HCT116 (cell line): ENCODE measurements at regions not wholly inside any gene's neighbourhood (a gene's known extent, or its start where the extent isn't known, plus 50 kb on each side); places are given as distances from the start of the nearest gene placed in this dataset.

ENCODE experiments used
- ATAC-seq: fragments of 200-7000 bp; cut with Tn5 transposase; 2 replicates; pipeline ENCODE4 v1.9.1; 2020; ENCODE audit warnings: mild to moderate bottlenecking, moderate library complexity
- BruUV-seq: library from RNA; stranded (reverse); fragments of 400-500 nt; replicated peaks from 2 replicates; lab custom pipeline; 2021; lab: Mats Ljungman, UMichigan
- CTCF ChIA-PET: fragments of 300-600 bp; sonication (Branson Sonifier 250); formaldehyde crosslinking; loops from one replicate; lab custom pipeline; 2021; ENCODE audit warnings: antibody characterized with exemption; lab: Charles Lee
- POLR2A ChIA-PET: fragments of 300-600, 350-600 bp; sonication (Branson Sonifier 250); formaldehyde crosslinking; loops from one replicate; lab custom pipeline; 2021; ENCODE audit warnings: antibody characterized with exemption; lab: Charles Lee
- RAD21 ChIA-PET, 2 experiments: fragments of 300-600 bp; sonication (Branson Sonifier 250); formaldehyde crosslinking; loops; one replicate each; lab custom pipeline; 2023; ENCODE audit warnings: low total read pairs in 2 of 2; ENCODE audit not compliant: uncharacterized antibody in 2 of 2, unreplicated experiment in 2 of 2, low non-redundant PET in 1 of 2; lab: Charles Lee
- DNase-seq: peaks from one replicate; pipeline ENCODE4 v3.0.0-alpha.2; 2010; ENCODE audit warnings: low read depth, low spot score
- H2AFZ ChIP-seq: fragments of 200-600 bp; shearing (Covaris generic), sonication (generic); 2 replicates; pipeline ENCODE4 v1.6.1; 2017; ENCODE audit warnings: low read depth, mixed run types, mixed read lengths, antibody characterized with exemption, low read length; ENCODE audit not compliant: poor library complexity, severe bottlenecking
- H3K27ac ChIP-seq: 2 replicates; pipeline ENCODE4 v1.5.1; 2012; ENCODE audit warnings: low read depth, low read length
- H3K27me3 ChIP-seq: fragments of 200-600 bp; sonication (generic); 2 replicates; pipeline ENCODE4 v1.6.1; 2016; ENCODE audit warnings: mixed run types, low read length, mixed read lengths; ENCODE audit not compliant: insufficient read depth
- H3K36me3 ChIP-seq, 2 experiments: fragments of 200-500 bp in 1 of 2; fragments of 200-600 bp in 1 of 2; sonication (Bioruptor generic) in 1 of 2; sonication (generic) in 1 of 2; 2 replicates each; pipeline versions ENCODE4 v1.5.1 to v1.6.1; 2014 to 2016; ENCODE audit warnings: low read length in 2 of 2, inconsistent platforms in 1 of 2, mixed read lengths in 1 of 2, mixed run types in 1 of 2; ENCODE audit not compliant: insufficient read depth in 2 of 2, control insufficient read depth in 1 of 2
- H3K4me1 ChIP-seq, 2 experiments: fragments of 200-600 bp in 1 of 2; sonication (generic) in 1 of 2; 2 replicates each; pipeline versions ENCODE4 v1.5.1 to v1.6.1; 2012 to 2017; ENCODE audit warnings: low read length in 2 of 2, inconsistent platforms in 1 of 2, mild to moderate bottlenecking in 1 of 2, mixed read lengths in 1 of 2, mixed run types in 1 of 2, moderate library complexity in 1 of 2; ENCODE audit not compliant: insufficient read depth in 2 of 2, control insufficient read depth in 1 of 2
- H3K4me2 ChIP-seq: fragments of 200-600 bp; sonication (generic); 2 replicates; pipeline ENCODE4 v1.6.1; 2017; ENCODE audit warnings: mixed run types, low read length, mixed read lengths
- H3K4me3 ChIP-seq, 2 experiments: fragments of 200-600 bp in 1 of 2; sonication (generic) in 1 of 2; replicated peaks in 1 of 2; 2 replicates each; pipeline ENCODE4 v1.5.1; 2011 to 2016; ENCODE audit warnings: low read length in 2 of 2, control low read depth in 1 of 2, low read depth in 1 of 2, mild to moderate bottlenecking in 1 of 2, mixed read lengths in 1 of 2, mixed run types in 1 of 2
- H3K79me2 ChIP-seq: fragments of 200-600 bp; sonication (generic); 2 replicates; pipeline ENCODE4 v1.6.1; 2017; ENCODE audit warnings: mild to moderate bottlenecking, mixed run types, low read length, moderate library complexity, mixed read lengths; ENCODE audit not compliant: insufficient read depth
- H3K9ac ChIP-seq: fragments of 200-600 bp; sonication (generic); 2 replicates; pipeline ENCODE4 v1.6.1; 2016; ENCODE audit warnings: low read length, mixed read lengths
- H3K9me2 ChIP-seq: fragments of 200-600 bp; sonication (generic), shearing (Covaris generic); 2 replicates; pipeline ENCODE4 v1.6.1; 2017; ENCODE audit warnings: mixed run types, mild to moderate bottlenecking, moderate library complexity; ENCODE audit not compliant: insufficient read depth
- H3K9me3 ChIP-seq, 2 experiments: fragments of 200-500 bp in 1 of 2; fragments of 200-600 bp in 1 of 2; sonication (Bioruptor generic) in 1 of 2; sonication (generic) in 1 of 2; 2 replicates each; pipeline ENCODE4 v1.6.1; 2014 to 2017; ENCODE audit warnings: low read length in 2 of 2, mixed read lengths in 2 of 2, inconsistent platforms in 1 of 2, low read depth in 1 of 2, mild to moderate bottlenecking in 1 of 2, mixed run types in 1 of 2, moderate library complexity in 1 of 2; ENCODE audit not compliant: control insufficient read depth in 1 of 2, insufficient read depth in 1 of 2
- H4K20me1 ChIP-seq: fragments of 200-600 bp; sonication (generic), shearing (Covaris generic); 2 replicates; pipeline ENCODE4 v1.6.1; 2017; ENCODE audit warnings: mixed run types, mild to moderate bottlenecking, moderate library complexity; ENCODE audit not compliant: insufficient read depth
- CEBPB ChIP-seq: IDR thresholded peaks from 2 replicates; pipeline ENCODE4 v1.6.1; 2012; ENCODE audit warnings: low read depth
- EGR1 ChIP-seq: IDR thresholded peaks from 2 replicates; pipeline ENCODE4 v1.6.1; 2012; ENCODE audit warnings: low read depth
- ELF1 ChIP-seq: IDR thresholded peaks from 2 replicates; pipeline ENCODE4 v1.6.1; 2012; ENCODE audit warnings: low read depth, borderline replicate concordance
- EZH2 ChIP-seq: fragments of 200-600 bp; sonication (generic); IDR thresholded peaks from 2 replicates; pipeline ENCODE4 v1.6.1; 2017; ENCODE audit warnings: antibody characterized with exemption, mixed run types
- EZH2phosphoT487 ChIP-seq: fragments of 200-600 bp; IDR thresholded peaks from 2 replicates; pipeline ENCODE4 v1.6.1; 2018; ENCODE audit warnings: antibody characterized with exemption, borderline replicate concordance
- FOSL1 ChIP-seq: IDR thresholded peaks from 2 replicates; pipeline ENCODE4 v1.6.1; 2012; ENCODE audit warnings: low read depth
- JUND ChIP-seq: IDR thresholded peaks from 2 replicates; pipeline ENCODE4 v1.6.1; 2012
- POLR2A ChIP-seq: IDR thresholded peaks from 2 replicates; pipeline ENCODE4 v1.7.0; 2011; ENCODE audit warnings: borderline replicate concordance; ENCODE audit not compliant: insufficient read depth, insufficient read length; ENCODE audit errors: extremely low read depth
- POLR2AphosphoS5 ChIP-seq: IDR thresholded peaks from 2 replicates; pipeline ENCODE4 v1.6.1; 2011; ENCODE audit warnings: mild to moderate bottlenecking, low read depth, low read length, moderate library complexity
- SRF ChIP-seq: IDR thresholded peaks from 2 replicates; pipeline ENCODE4 v1.6.1; 2012; ENCODE audit warnings: low read depth
- YY1 ChIP-seq: IDR thresholded peaks from 2 replicates; pipeline ENCODE4 v1.6.1; 2011; ENCODE audit warnings: low read length, low read depth, moderate library complexity, mild to moderate bottlenecking; ENCODE audit not compliant: insufficient replicate concordance; ENCODE audit errors: extremely low read depth
- ZNF274 ChIP-seq: fragments of 200-500 bp; sonication (Bioruptor generic); IDR thresholded peaks from 2 replicates; pipeline ENCODE4 v1.6.1; 2014; ENCODE audit warnings: mild to moderate bottlenecking, low read depth, low read length, inconsistent platforms
- intact Hi-C: fragments of 100-400 bp; cut with micrococcal nuclease; formaldehyde crosslinking; loops from 2 replicates; pipeline ENCODE4 v1.10.0; 2022
- TF ChIP-seq, protein P1 (sequence below): IDR thresholded peaks from 2 replicates; pipeline ENCODE4 v1.6.1; 2012
- TF ChIP-seq, protein P2 (sequence below): IDR thresholded peaks from 2 replicates; pipeline ENCODE4 v1.6.1; 2012
- TF ChIP-seq, protein P3 (sequence below): IDR thresholded peaks from 2 replicates; pipeline ENCODE4 v1.6.1; 2011; ENCODE audit warnings: mild to moderate bottlenecking, low read length, moderate library complexity; ENCODE audit not compliant: insufficient replicate concordance; ENCODE audit errors: extremely low read depth
- TF ChIP-seq, protein P4 (sequence below): IDR thresholded peaks from 2 replicates; pipeline ENCODE4 v1.6.1; 2012; ENCODE audit warnings: low read depth

DNA sequence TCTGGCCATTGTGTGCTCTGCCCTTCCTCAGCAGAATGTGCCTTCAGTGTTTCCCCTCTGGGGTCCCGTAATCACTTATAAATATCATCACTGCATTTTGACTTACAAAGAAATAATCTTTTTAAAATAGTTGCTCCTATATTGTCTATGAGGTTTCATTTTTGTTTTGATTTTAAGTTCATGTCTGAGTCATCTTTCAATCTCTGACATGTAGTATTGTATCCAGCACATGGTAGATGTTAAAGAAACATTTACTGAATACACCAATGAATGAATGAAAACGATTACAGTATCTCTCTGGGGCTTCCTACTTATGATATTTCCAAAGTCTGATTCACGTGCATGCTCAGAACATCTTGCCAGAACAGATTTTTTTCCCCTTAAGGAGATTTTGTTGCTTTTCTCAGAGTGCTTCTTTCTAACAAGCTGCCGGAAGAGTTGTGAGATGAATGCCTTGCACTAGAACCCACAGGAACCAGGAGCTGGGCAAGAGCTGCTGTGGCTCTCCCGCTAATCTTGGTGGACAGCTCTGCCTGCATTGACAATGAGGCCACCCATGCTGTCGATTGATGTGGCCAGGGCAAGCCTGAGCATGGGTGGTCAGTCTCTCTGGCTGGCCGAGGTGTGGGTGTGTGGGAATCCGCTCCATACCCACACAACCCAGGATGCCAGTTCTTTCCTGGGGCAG is 199.4 kb downstream of the CYRIA start:
- ATAC-seq: no peak
- no peak for TF ChIP-seq CEBPB
- TF ChIP-seq SRF: no peak
- no peak for TF ChIP-seq ELF1
- no peak for TF ChIP-seq POLR2AphosphoS5
- TF ChIP-seq EZH2phosphoT487: no peak
- no peak for TF ChIP-seq ZNF274
- TF ChIP-seq, protein P1, sequence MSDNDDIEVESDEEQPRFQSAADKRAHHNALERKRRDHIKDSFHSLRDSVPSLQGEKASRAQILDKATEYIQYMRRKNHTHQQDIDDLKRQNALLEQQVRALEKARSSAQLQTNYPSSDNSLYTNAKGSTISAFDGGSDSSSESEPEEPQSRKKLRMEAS: no peak
- ChIA-PET CTCF (no interaction called here), RAD21 (no interaction called here), POLR2A (no interaction called here)
- Histone ChIP-seq H3K79me2 (no peaks in the 10 kb centered on the region), H3K36me3 (no peaks in the 10 kb centered on the region), H4K20me1 (no peaks in the 10 kb centered on the region), H2AFZ (no peak overlapping the region), H3K4me3 (no peak overlapping the region), H3K9me3 (no peaks in the 10 kb centered on the region), H3K27me3 (peaks cover 5% of the 10 kb centered on the region; the same call in 1 of the 2 replicates), H3K4me2 (no peak overlapping the region), H3K4me1 (no peaks in the 10 kb centered on the region), H3K9ac (no peak overlapping the region), H3K9me2 (no peaks in the 10 kb centered on the region), H3K27ac (no peak overlapping the region)
- no peak for DNase-seq
- no TSS peak for BruUV-seq
- intact Hi-C loops: no loop called here

DNA sequence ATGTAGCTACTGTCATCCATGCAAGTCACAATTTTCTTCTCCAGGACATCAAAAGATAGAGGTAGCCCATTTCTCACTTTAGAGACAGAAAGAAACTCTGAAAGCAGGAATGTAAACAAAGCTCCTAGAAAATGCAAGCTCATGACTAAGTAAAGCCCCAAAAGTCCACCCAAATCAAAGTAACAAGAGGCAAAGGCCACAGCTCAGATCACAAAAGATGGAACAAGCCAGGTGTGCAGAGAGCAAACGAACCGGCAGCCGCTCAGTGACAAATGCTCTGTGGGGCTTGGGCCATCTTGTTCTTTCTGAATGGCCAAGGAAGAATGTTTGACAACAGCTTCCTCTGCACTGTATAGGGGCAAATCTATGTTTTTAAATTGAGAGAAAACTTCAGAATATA is 201.0 kb downstream of the CYRIA start:
- Histone ChIP-seq H3K4me1 (no peaks in the 10 kb centered on the region), H4K20me1 (no peaks in the 10 kb centered on the region), H3K79me2 (no peaks in the 10 kb centered on the region), H3K27me3 (peaks cover 5% of the 10 kb centered on the region; the same call in 1 of the 2 replicates), H3K9me2 (no peaks in the 10 kb centered on the region), H3K9ac (no peak overlapping the region), H3K4me3 (no peak overlapping the region), H2AFZ (no peak overlapping the region), H3K4me2 (no peak overlapping the region), H3K9me3 (no peaks in the 10 kb centered on the region), H3K36me3 (no peaks in the 10 kb centered on the region), H3K27ac (no peak overlapping the region)
- intact Hi-C loops: no loop called here
- ChIA-PET RAD21 (no interaction called here), CTCF (no interaction called here), POLR2A (no interaction called here)
- no peak for DNase-seq
- no TSS peak for BruUV-seq
- no peak for ATAC-seq
- TF ChIP-seq POLR2A: no peak
- TF ChIP-seq, protein P2, sequence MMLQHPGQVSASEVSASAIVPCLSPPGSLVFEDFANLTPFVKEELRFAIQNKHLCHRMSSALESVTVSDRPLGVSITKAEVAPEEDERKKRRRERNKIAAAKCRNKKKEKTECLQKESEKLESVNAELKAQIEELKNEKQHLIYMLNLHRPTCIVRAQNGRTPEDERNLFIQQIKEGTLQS: no peak
- TF ChIP-seq EGR1: no peak
- TF ChIP-seq, protein P3, sequence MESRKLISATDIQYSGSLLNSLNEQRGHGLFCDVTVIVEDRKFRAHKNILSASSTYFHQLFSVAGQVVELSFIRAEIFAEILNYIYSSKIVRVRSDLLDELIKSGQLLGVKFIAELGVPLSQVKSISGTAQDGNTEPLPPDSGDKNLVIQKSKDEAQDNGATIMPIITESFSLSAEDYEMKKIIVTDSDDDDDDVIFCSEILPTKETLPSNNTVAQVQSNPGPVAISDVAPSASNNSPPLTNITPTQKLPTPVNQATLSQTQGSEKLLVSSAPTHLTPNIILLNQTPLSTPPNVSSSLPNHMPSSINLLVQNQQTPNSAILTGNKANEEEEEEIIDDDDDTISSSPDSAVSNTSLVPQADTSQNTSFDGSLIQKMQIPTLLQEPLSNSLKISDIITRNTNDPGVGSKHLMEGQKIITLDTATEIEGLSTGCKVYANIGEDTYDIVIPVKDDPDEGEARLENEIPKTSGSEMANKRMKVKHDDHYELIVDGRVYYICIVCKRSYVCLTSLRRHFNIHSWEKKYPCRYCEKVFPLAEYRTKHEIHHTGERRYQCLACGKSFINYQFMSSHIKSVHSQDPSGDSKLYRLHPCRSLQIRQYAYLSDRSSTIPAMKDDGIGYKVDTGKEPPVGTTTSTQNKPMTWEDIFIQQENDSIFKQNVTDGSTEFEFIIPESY: no peak
- TF ChIP-seq FOSL1: no peak
- TF ChIP-seq YY1: no peak
- TF ChIP-seq, protein P4, sequence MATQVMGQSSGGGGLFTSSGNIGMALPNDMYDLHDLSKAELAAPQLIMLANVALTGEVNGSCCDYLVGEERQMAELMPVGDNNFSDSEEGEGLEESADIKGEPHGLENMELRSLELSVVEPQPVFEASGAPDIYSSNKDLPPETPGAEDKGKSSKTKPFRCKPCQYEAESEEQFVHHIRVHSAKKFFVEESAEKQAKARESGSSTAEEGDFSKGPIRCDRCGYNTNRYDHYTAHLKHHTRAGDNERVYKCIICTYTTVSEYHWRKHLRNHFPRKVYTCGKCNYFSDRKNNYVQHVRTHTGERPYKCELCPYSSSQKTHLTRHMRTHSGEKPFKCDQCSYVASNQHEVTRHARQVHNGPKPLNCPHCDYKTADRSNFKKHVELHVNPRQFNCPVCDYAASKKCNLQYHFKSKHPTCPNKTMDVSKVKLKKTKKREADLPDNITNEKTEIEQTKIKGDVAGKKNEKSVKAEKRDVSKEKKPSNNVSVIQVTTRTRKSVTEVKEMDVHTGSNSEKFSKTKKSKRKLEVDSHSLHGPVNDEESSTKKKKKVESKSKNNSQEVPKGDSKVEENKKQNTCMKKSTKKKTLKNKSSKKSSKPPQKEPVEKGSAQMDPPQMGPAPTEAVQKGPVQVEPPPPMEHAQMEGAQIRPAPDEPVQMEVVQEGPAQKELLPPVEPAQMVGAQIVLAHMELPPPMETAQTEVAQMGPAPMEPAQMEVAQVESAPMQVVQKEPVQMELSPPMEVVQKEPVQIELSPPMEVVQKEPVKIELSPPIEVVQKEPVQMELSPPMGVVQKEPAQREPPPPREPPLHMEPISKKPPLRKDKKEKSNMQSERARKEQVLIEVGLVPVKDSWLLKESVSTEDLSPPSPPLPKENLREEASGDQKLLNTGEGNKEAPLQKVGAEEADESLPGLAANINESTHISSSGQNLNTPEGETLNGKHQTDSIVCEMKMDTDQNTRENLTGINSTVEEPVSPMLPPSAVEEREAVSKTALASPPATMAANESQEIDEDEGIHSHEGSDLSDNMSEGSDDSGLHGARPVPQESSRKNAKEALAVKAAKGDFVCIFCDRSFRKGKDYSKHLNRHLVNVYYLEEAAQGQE: no peak
- no peak for TF ChIP-seq ELF1
- TF ChIP-seq JUND: no peak
- no peak for TF ChIP-seq EZH2
